Aorta (tissue), 5 donors: ENCODE measurements at regions not wholly inside any gene's neighbourhood (a gene's known extent, or its start where the extent isn't known, plus 50 kb on each side); places are given as distances from the start of the nearest gene placed in this dataset.

ENCODE experiments used
- ATAC-seq: fragments of 200-7000 bp; cut with Tn5 transposase; one replicate; pipeline ENCODE4 v1.9.1; 2022; ENCODE audit warnings: moderate library complexity; ENCODE audit not compliant: low FRiP score
- DNase-seq, 2 donors: peaks; one replicate each; pipeline ENCODE4 v3.0.0-alpha.2; 2020
- H3K27ac ChIP-seq, 2 donors: one replicate each; pipeline ENCODE4 v1.5.1; 2013; ENCODE audit warnings: low read length in 2 of 2, mild to moderate bottlenecking in 2 of 2, moderate library complexity in 2 of 2, control low read depth in 1 of 2, inconsistent platforms in 1 of 2, low read depth in 1 of 2
- H3K27me3 ChIP-seq, 2 donors: one replicate each; pipeline ENCODE4 v1.6.1; 2013; ENCODE audit warnings: control low read depth in 1 of 2, low read length in 1 of 2, mild to moderate bottlenecking in 1 of 2, moderate library complexity in 1 of 2; ENCODE audit not compliant: insufficient read depth in 2 of 2, control insufficient read depth in 1 of 2
- H3K36me3 ChIP-seq, 2 donors: one replicate each; pipeline ENCODE4 v1.6.1; 2013; ENCODE audit warnings: control low read depth in 1 of 2, low read length in 1 of 2, mild to moderate bottlenecking in 1 of 2; ENCODE audit not compliant: insufficient read depth in 2 of 2, control insufficient read depth in 1 of 2
- H3K4me1 ChIP-seq, 2 donors: one replicate each; pipeline ENCODE4 v1.6.1; 2013; ENCODE audit warnings: low read length in 2 of 2, control low read depth in 1 of 2, mild to moderate bottlenecking in 1 of 2, moderate library complexity in 1 of 2; ENCODE audit not compliant: insufficient read depth in 2 of 2, control insufficient read depth in 1 of 2
- H3K4me3 ChIP-seq, 2 donors: one replicate each; pipeline ENCODE4 v1.5.1; 2013; ENCODE audit warnings: low read length in 2 of 2, control low read depth in 1 of 2, mild to moderate bottlenecking in 1 of 2
- H3K9me3 ChIP-seq: one replicate; pipeline ENCODE4 v1.6.1; 2013; ENCODE audit warnings: mild to moderate bottlenecking, low read length; ENCODE audit not compliant: control insufficient read depth
- WGBS, 2 donors: extraction: QIAGEN DNeasy Blood & Tissue Kit; methylation state at CpG; one replicate each; pipeline ENCODE4 v1.1.7; 2013; 5-methylcytosine and 5-hydroxymethylcytosine counted together
- intact Hi-C, 2 donors: fragments of 100-400 bp; cut with DNase I; formaldehyde crosslinking; loops; one replicate each; pipeline versions ENCODE4 v1.14.2 to v1.15.0; 2022
- donor health status: healthy with polysubstance abuse.
- donor health status: Bipolar disorder and iron deficiency.
- donor health status: DM: no; HTN: no; CAD: no.
- donor health status: DM: no; HTN: no; CAD: no.
- donor health status: DM: yes; HTN: yes; CAD: no.

DNA sequence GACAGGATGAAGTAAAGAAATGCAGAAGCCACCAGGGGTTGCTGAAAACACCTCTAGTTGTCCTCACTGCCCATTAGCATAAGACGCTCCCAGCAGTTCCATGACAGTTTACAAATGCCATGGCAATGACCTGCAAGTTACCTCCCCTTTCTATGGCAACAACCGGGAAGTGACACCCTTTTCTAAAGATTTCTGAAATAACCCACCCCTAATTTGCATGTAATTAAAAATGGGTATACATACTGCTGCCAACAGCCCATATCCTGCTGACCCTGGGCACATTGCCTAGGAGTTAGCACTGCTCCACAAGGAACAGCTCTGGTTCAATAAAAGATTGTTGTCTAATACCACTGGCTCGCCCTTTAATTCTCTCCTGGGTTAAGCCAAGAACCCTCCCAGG, 178.3 kb upstream of the LRATD1 start:
- no peak for DNase-seq
- Histone ChIP-seq H3K4me3 (no peak overlapping the region), H3K27ac (no peak overlapping the region), H3K27me3 (no peaks in the 10 kb centered on the region), H3K9me3 (peaks cover 2% of the 10 kb centered on the region), H3K36me3 (no peaks in the 10 kb centered on the region), H3K4me1 (no peaks in the 10 kb centered on the region)
- ATAC-seq = no peak
- WGBS, 2 donors = 71 to 78% methylated on average over 3 of the region's 3 CpGs
- intact Hi-C loops = no loop called here

DNA sequence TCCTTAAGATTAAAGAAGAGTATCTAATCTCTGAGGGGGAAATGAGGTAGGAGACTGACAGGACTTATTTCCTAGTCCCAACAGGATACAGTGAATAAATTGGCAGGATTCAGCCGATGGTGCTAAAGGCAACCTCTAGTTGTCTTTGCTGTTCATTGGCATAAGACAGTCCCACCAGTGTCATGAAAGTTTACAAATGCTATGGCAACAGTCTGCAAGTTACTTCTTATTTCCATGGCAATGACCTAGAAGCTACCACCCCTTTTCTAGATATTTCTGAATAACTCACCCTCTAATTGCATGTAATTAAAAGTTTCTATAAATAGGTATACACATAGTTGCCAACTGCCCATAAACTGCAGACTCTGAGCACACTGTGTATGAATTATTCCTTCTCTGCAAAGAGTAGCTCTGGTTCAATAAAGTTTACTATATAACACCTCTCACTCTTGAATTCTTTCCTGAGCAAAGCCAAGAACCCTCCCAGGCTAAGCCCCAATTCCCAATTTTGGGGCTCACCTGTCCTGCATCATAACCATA, 172.7 kb upstream of the LRATD1 start:
- Histone ChIP-seq H3K27ac (no peak overlapping the region), H3K27me3 (no peaks in the 10 kb centered on the region), H3K4me1 (no peaks in the 10 kb centered on the region), H3K9me3 (peaks cover under 1% of the 10 kb centered on the region), H3K36me3 (no peaks in the 10 kb centered on the region), H3K4me3 (no peak overlapping the region)
- no peak for ATAC-seq
- WGBS, 2 donors = 77 to 93% methylated on average over 1 of the region's 1 CpG
- intact Hi-C loops = no loop called here
- no peak for DNase-seq

DNA sequence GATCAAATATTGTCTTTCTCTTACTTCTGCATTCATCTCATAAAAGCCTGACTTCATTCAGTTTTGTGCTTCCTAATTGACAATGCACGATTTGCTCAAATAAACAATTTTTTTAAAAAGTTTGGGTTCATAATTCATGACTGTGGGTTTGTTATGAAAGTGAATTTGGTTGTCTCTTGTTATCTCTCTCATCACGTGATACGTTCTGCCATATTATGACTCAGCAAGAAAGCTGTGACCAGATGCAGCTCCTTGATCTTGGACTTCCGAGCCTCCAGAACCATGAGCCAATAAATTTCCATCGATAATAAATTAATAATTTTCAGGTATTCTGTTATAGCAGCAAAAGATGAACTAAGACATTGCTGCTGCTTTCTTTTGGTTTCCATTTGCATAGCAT, 156.5 kb upstream of the LRATD1 start:
- Histone ChIP-seq H3K27ac (no peak overlapping the region), H3K4me1 (no peaks in the 10 kb centered on the region), H3K36me3 (no peaks in the 10 kb centered on the region), H3K4me3 (no peak overlapping the region), H3K9me3 (no peaks in the 10 kb centered on the region), H3K27me3 (no peaks in the 10 kb centered on the region)
- DNase-seq (no peak), ATAC-seq (no peak)
- intact Hi-C loops = no loop called here
- 81 to 82% methylated on average over 5 of the region's 5 CpGs for WGBS, 2 donors

DNA sequence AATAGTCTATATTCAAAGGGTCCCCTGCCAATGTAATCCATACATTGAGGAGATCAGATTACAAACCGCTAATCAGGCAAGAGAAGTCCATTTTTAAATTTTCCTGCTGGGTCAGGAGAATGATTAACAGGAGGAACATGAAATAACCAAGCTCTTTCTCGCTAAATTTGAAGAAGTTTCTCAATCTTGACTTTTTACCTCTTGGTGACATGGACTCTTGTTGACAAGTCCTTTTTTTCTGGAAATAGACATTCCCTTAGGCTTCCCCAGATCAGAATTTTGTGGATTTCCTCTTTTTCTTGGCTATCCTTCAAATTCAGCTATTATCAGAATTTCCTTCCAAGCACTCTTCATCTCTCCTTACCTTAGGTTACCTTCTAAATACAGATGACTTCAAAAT, 153.0 kb upstream of the LRATD1 start:
- no peaks in the 10 kb centered on the region for H3K36me3 ChIP-seq
- H3K27ac ChIP-seq = no peak overlapping the region
- H3K4me1 ChIP-seq = no peaks in the 10 kb centered on the region
- DNase-seq (no peak), ATAC-seq (no peak)
- no peaks in the 10 kb centered on the region for H3K9me3 ChIP-seq
- no peaks in the 10 kb centered on the region for H3K27me3 ChIP-seq
- no peak overlapping the region for H3K4me3 ChIP-seq
- intact Hi-C loops = no loop called here
- WGBS, 2 donors = 74 to 77% methylated on average over 2 of the region's 2 CpGs

DNA sequence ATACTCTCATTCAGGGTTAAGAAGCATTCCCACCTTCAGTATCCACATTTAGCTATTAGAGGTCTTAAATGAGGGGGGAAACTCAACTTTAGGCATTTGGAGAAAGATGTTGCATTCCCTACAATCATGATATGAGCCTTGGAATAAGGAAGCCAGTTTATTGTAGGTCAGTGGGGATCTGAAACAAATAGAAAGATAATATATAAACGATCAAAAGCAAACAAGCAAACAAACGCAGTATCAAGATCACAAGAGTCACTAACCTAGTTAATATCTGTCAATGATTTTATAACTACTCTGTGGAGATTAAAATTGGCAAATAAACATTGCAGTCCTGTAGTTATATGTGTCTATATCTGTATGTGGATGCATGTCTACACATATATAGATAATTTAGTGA, 152.4 kb upstream of the LRATD1 start:
- 44 to 83% methylated on average over 2 of the region's 2 CpGs for WGBS, 2 donors
- Histone ChIP-seq H3K27ac (no peak overlapping the region), H3K27me3 (no peaks in the 10 kb centered on the region), H3K4me3 (no peak overlapping the region), H3K4me1 (no peaks in the 10 kb centered on the region), H3K36me3 (no peaks in the 10 kb centered on the region), H3K9me3 (no peaks in the 10 kb centered on the region)
- ATAC-seq (no peak), DNase-seq (no peak)
- intact Hi-C loops = no loop called here

DNA sequence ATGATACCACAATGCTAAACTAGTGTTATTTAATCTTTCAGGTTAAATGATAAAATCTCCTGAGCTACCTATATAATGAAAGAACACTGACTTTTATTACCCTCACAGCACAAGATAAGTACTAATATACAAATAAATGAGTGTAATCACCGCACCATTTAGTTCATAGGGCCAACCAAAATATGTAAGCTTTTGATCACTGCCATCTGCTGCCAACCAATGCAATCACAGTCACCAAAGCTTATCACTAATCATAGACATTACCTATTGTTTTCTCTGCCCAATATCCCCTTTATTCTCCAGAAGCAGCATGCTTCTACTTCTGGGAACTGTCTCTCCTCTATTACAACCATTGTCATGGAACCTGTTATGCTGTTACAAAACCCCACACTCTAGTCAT, 151.6 kb upstream of the LRATD1 start:
- Histone ChIP-seq H3K27me3 (no peaks in the 10 kb centered on the region), H3K36me3 (no peaks in the 10 kb centered on the region), H3K4me1 (no peaks in the 10 kb centered on the region), H3K4me3 (no peak overlapping the region), H3K27ac (no peak overlapping the region), H3K9me3 (no peaks in the 10 kb centered on the region)
- ATAC-seq (no peak), DNase-seq (no peak)
- intact Hi-C loops = no loop called here
- WGBS, 2 donors = 83 to 85% methylated on average over 1 of the region's 1 CpG

DNA sequence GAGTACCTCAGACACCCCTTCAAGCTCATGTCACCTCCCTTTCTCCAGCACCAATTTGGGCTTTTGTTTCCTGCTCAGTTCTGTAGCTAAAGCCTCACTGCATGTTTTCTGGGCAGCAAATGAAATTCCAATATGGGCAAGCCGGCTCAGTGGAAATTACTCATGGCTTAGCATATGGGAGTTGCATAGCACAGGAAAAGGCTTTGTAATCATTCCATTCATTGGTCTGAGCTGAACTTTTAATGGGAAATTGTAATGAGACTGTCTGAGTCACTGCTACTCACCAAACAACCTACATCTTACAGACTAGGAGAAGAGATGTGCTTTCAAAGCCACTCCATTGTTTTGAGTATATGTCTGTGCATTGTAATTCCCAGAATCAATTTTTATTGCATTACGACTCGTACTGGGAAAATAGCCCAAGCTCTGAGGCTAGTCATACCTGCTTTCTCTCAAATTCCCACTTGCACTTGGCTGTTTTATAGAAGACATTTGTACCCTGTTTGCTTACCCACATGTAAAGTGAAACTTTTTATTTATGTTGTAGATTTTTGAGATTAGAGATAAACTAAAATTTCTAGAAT, 139.5 kb upstream of the LRATD1 start:
- Histone ChIP-seq H3K4me3 (no peak overlapping the region), H3K27me3 (no peaks in the 10 kb centered on the region), H3K36me3 (no peaks in the 10 kb centered on the region), H3K4me1 (no peaks in the 10 kb centered on the region), H3K9me3 (no peaks in the 10 kb centered on the region), H3K27ac (no peak overlapping the region)
- ATAC-seq (no peak), DNase-seq (no peak)
- 56 to 57% methylated on average over 3 of the region's 3 CpGs for WGBS, 2 donors
- intact Hi-C loops = no loop called here

DNA sequence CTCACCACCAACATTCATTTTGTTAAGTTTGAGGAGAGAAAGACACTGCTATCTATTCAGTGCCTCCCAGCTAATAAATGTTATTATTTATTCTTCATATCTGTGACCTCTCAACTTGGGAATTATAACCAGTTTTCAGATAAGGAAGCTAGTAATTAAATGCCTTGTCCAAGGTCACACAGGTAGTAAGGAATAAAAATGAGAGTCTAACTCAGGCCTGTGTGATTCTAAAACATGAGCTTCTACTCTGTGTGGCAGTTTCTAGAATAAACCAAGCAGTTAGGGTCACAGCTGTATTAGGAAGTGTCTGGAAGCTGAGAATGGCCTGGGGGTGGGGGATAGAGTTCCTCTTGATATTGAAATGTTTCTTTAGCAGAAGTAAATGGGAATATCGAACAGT, 137.8 kb upstream of the LRATD1 start:
- no peak overlapping the region for H3K4me3 ChIP-seq
- H3K36me3 ChIP-seq = no peaks in the 10 kb centered on the region
- no peaks in the 10 kb centered on the region for H3K4me1 ChIP-seq
- no peak for DNase-seq
- intact Hi-C loops = no loop called here
- no peaks in the 10 kb centered on the region for H3K9me3 ChIP-seq
- no peak for ATAC-seq
- no peak overlapping the region for H3K27ac ChIP-seq
- WGBS, 2 donors = 42 to 50% methylated on average over 1 of the region's 1 CpG
- no peaks in the 10 kb centered on the region for H3K27me3 ChIP-seq

DNA sequence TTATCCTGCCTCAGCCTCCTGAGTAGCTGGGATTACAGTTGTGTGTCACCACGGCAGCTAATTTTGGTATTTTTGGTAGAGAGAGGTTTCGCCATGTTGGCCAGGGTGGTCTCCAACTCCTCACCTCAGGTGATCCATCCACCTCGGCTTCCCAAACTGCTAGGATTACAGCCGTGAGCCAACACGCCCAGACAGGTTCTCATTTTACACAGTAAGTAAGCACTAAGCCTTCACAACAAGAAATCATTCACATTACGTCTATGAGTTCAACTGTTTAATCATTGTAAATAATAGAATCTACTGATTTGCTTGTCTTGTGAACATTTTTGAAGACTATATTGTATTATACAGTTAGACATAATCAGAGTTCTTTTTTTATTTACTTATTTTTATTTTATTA, 131.5 kb upstream of the LRATD1 start:
- no peaks in the 10 kb centered on the region for H3K4me1 ChIP-seq
- 84 to 89% methylated on average over 6 of the region's 6 CpGs for WGBS, 2 donors
- DNase-seq = no peak
- H3K36me3 ChIP-seq = no peaks in the 10 kb centered on the region
- intact Hi-C loops = no loop called here
- no peak overlapping the region for H3K4me3 ChIP-seq
- H3K27me3 ChIP-seq = no peaks in the 10 kb centered on the region
- H3K9me3 ChIP-seq = no peaks in the 10 kb centered on the region
- no peak for ATAC-seq
- H3K27ac ChIP-seq = no peak overlapping the region
